Endothelial cell of umbilical vein (primary cell): ENCODE measurements at regions not wholly inside any gene's neighbourhood (a gene's known extent, or its start where the extent isn't known, plus 50 kb on each side); places are given as distances from the start of the nearest gene placed in this dataset.

Source experiments
- BruUV-seq: library from RNA; stranded (reverse); fragments of 400-500 nt; replicated peaks from 2 replicates; lab custom pipeline; 2021; lab: Mats Ljungman, UMichigan
- CTCF ChIA-PET: fragments of 300-600, 350-600 bp; sonication (Branson Sonifier 250); formaldehyde crosslinking; loops from one replicate; lab custom pipeline; 2021; ENCODE audit warnings: antibody characterized with exemption, inconsistent platforms; lab: Charles Lee
- POLR2A ChIA-PET: fragments of 300-600, 350-600 bp; sonication (Branson Sonifier 250); formaldehyde crosslinking; loops from one replicate; lab custom pipeline; 2021; ENCODE audit warnings: antibody characterized with exemption, inconsistent platforms; lab: Charles Lee
- DNase-seq: peaks from one replicate; pipeline ENCODE4 v3.0.0-alpha.2; 2011; ENCODE audit warnings: low read depth, low spot score
- FAIRE-seq: peaks from 2 replicates; lab custom pipeline; 2011; peaks lifted over from hg19 to GRCh38; lab: Jason Lieb, UNC
- H2AFZ ChIP-seq: 2 replicates; pipeline ENCODE4 v1.6.0; 2012; ENCODE audit warnings: low read depth, low read length, control low read depth, inconsistent platforms
- H3K27ac ChIP-seq: 2 replicates; pipeline ENCODE4 v1.5.1; 2011; ENCODE audit warnings: low read depth, mild to moderate bottlenecking, control low read depth, low read length, moderate library complexity; ENCODE audit not compliant: insufficient read depth
- H3K27me3 ChIP-seq, 2 experiments: 2 replicates each; pipeline versions ENCODE4 v1.6.0 to v1.6.1; 2011; ENCODE audit warnings: low read length in 2 of 2, mixed read lengths in 1 of 2; ENCODE audit not compliant: control insufficient read depth in 2 of 2, insufficient read depth in 2 of 2
- H3K36me3 ChIP-seq, 2 experiments: 2 replicates in 1 of 2; 3 replicates in 1 of 2; pipeline ENCODE4 v1.5.1; 2011; ENCODE audit warnings: low read length in 2 of 2, mild to moderate bottlenecking in 1 of 2, moderate library complexity in 1 of 2; ENCODE audit not compliant: control insufficient read depth in 2 of 2, insufficient read depth in 2 of 2; ENCODE audit errors: extremely low read depth in 1 of 2
- H3K4me1 ChIP-seq: 3 replicates; pipeline ENCODE4 v1.5.1; 2011; ENCODE audit warnings: mild to moderate bottlenecking, low read length; ENCODE audit not compliant: control insufficient read depth, insufficient read depth; ENCODE audit errors: extremely low read depth
- H3K4me2 ChIP-seq: 2 replicates; pipeline ENCODE4 v1.6.1; 2011; ENCODE audit warnings: low read length, control low read depth, mixed read lengths; ENCODE audit not compliant: insufficient read depth
- H3K4me3 ChIP-seq, 3 experiments: fragments of 200-600 bp in 1 of 3; sonication (generic), shearing (Covaris generic) in 1 of 3; replicated peaks in 1 of 3; 2 replicates each; pipeline ENCODE4 v1.5.1; 2011 to 2016; ENCODE audit warnings: control low read depth in 3 of 3, low read length in 3 of 3, mild to moderate bottlenecking in 2 of 3, inconsistent platforms in 1 of 3, low read depth in 1 of 3, moderate library complexity in 1 of 3; ENCODE audit not compliant: insufficient read depth in 1 of 3
- H3K79me2 ChIP-seq: 2 replicates; pipeline ENCODE4 v1.6.0; 2012; ENCODE audit warnings: low read length, inconsistent platforms; ENCODE audit not compliant: control insufficient read depth, insufficient read depth
- H3K9ac ChIP-seq: replicated peaks from 2 replicates; pipeline ENCODE3; 2011; ENCODE audit warnings: low read length, control low read depth; ENCODE audit not compliant: insufficient read depth; ENCODE audit errors: extremely low read depth
- H3K9me1 ChIP-seq: replicated peaks from 3 replicates; pipeline ENCODE4 v1.6.0; 2011; ENCODE audit warnings: mild to moderate bottlenecking, low read length; ENCODE audit not compliant: control insufficient read depth, insufficient read depth; ENCODE audit errors: extremely low read depth
- H3K9me3 ChIP-seq: replicated peaks from 2 replicates; pipeline ENCODE4 v1.5.1; 2012; ENCODE audit warnings: low read length, inconsistent platforms; ENCODE audit not compliant: control insufficient read depth, insufficient read depth
- H4K20me1 ChIP-seq: replicated peaks from 2 replicates; pipeline ENCODE3; 2011; ENCODE audit warnings: mild to moderate bottlenecking, low read length; ENCODE audit not compliant: control insufficient read depth, insufficient read depth; ENCODE audit errors: extremely low read depth
- EZH2 ChIP-seq: IDR thresholded peaks from 2 replicates; pipeline ENCODE4 v1.6.1; 2012; ENCODE audit warnings: borderline replicate concordance, low read depth, mild to moderate bottlenecking, moderate library complexity, low read length, inconsistent platforms; ENCODE audit not compliant: severe bottlenecking
- FOS ChIP-seq: IDR thresholded peaks from 2 replicates; pipeline ENCODE4 v1.6.1; 2011; ENCODE audit warnings: mild to moderate bottlenecking, low read length, moderate library complexity, borderline replicate concordance; ENCODE audit not compliant: insufficient read depth
- GATA2 ChIP-seq: IDR thresholded peaks from 2 replicates; pipeline ENCODE4 v1.7.0; 2011; ENCODE audit warnings: low read depth, mild to moderate bottlenecking, moderate library complexity, mixed read lengths, low read length; ENCODE audit not compliant: insufficient read length, insufficient read depth
- JUN ChIP-seq: IDR thresholded peaks from 2 replicates; pipeline ENCODE4 v1.6.1; 2011; ENCODE audit warnings: borderline replicate concordance, low read depth; ENCODE audit not compliant: insufficient read length, insufficient read depth
- MYC ChIP-seq: IDR thresholded peaks from one replicate; pipeline ENCODE4 v1.6.1; 2011; ENCODE audit warnings: mild to moderate bottlenecking, low read depth, low read length
- POLR2A ChIP-seq: IDR thresholded peaks from 2 replicates; pipeline ENCODE4 v1.6.1; 2012; ENCODE audit warnings: low read depth, mild to moderate bottlenecking, control low read depth, low read length
- POLR2AphosphoS5 ChIP-seq: IDR thresholded peaks from 2 replicates; pipeline ENCODE4 v1.6.1; 2012; ENCODE audit warnings: low read depth, mild to moderate bottlenecking, control low read depth, low read length, moderate library complexity; ENCODE audit not compliant: insufficient read depth
- dilution Hi-C: fragments of 300-500 bp; cut with MboI; formaldehyde crosslinking; loops from one replicate; pipeline ENCODE4 v1.15.0; 2019; ENCODE audit warnings: low sequenced_read_pairs; ENCODE audit not compliant: extremely low pct_ligation_motif_present
- intact Hi-C: fragments of 100-400 bp; cut with micrococcal nuclease; formaldehyde crosslinking; loops from one replicate; pipeline ENCODE4 v1.10.0; 2022
- TF ChIP-seq, protein P1 (sequence below), 2 donors: IDR thresholded peaks; 1 replicate in 1 of 2; 2 replicates in 1 of 2; pipeline ENCODE4 v1.5.1; 2011; ENCODE audit warnings: low read length in 2 of 2, mild to moderate bottlenecking in 2 of 2, moderate library complexity in 2 of 2, control low read depth in 1 of 2, inconsistent platforms in 1 of 2, low read depth in 1 of 2; ENCODE audit not compliant: insufficient read depth in 1 of 2; ENCODE audit errors: extremely low read depth in 1 of 2
- TF ChIP-seq, protein P2 (sequence below): IDR thresholded peaks from 2 replicates; pipeline ENCODE4 v1.6.1; 2011; ENCODE audit not compliant: insufficient read depth, insufficient read length

DNA sequence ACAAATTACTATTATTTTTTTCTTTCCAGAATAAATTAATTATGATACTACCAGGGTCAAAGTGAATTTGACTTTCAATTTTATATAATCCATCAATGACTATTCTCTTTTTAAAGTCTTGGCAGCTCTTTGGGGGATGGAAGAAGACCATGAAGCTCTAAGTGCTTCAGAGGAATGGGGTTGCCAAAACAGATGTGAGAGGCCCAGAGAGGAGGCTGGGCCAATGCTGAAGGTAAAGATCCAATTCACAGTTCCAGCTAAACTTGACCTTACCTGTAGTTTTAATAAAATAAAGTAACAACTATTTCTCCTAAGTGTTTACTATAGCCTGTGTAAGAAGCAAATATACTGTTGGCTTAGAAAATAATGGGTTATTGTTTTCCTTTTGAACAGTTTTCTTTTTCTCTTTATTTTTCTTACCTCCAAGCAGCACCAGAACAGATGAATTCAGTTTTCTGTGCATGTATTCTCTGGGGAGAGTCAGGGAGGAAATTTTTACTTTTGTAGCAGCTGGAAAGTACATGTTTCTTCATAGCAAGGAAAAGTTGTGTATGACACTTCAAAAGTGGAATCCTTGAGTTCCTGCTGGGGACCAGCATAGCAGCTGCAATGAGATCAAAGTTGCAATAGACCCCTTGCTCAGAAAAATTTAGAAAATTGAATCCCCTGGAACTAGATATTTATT lies 104.9 kb downstream of the CEP44 start:
- DNase-seq (no peak), FAIRE-seq (no peak)
- no peaks in the 10 kb centered on the region for H3K4me1 ChIP-seq
- no peaks in the 10 kb centered on the region for H3K9me3 ChIP-seq
- POLR2A ChIA-PET = no interaction called here
- H2AFZ ChIP-seq = no peak overlapping the region
- H3K4me2 ChIP-seq = no peak overlapping the region
- H3K79me2 ChIP-seq = no peaks in the 10 kb centered on the region
- no peak overlapping the region for H3K9ac ChIP-seq
- CTCF ChIA-PET = no interaction called here
- BruUV-seq = no TSS peak
- TF ChIP-seq GATA2 (no peak), MYC (no peak), POLR2AphosphoS5 (no peak), JUN (no peak), FOS (no peak), EZH2 (no peak), POLR2A (no peak)
- TF ChIP-seq, protein P1, sequence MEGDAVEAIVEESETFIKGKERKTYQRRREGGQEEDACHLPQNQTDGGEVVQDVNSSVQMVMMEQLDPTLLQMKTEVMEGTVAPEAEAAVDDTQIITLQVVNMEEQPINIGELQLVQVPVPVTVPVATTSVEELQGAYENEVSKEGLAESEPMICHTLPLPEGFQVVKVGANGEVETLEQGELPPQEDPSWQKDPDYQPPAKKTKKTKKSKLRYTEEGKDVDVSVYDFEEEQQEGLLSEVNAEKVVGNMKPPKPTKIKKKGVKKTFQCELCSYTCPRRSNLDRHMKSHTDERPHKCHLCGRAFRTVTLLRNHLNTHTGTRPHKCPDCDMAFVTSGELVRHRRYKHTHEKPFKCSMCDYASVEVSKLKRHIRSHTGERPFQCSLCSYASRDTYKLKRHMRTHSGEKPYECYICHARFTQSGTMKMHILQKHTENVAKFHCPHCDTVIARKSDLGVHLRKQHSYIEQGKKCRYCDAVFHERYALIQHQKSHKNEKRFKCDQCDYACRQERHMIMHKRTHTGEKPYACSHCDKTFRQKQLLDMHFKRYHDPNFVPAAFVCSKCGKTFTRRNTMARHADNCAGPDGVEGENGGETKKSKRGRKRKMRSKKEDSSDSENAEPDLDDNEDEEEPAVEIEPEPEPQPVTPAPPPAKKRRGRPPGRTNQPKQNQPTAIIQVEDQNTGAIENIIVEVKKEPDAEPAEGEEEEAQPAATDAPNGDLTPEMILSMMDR (IDR thresholded peaks at IDR 0.05; ENCODE audit: extremely low read depth in 1 of 2, insufficient read depth in 1 of 2, low read depth in 1 of 2, low read length in 2 of 2) = no peak
- TF ChIP-seq, protein P2, sequence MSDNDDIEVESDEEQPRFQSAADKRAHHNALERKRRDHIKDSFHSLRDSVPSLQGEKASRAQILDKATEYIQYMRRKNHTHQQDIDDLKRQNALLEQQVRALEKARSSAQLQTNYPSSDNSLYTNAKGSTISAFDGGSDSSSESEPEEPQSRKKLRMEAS = no peak
- H3K27me3 ChIP-seq = no peaks in the 10 kb centered on the region
- H3K36me3 ChIP-seq = no peaks in the 10 kb centered on the region
- H4K20me1 ChIP-seq = no peaks in the 10 kb centered on the region
- H3K9me1 ChIP-seq = no peaks in the 10 kb centered on the region
- H3K27ac ChIP-seq = no peak overlapping the region
- dilution Hi-C loops = no loop called here
- no peak overlapping the region for H3K4me3 ChIP-seq
- intact Hi-C loops = no loop called here
